Superior temporal gyrus (tissue), 1 donor: ENCODE measurements at regions not wholly inside any gene's neighbourhood (a gene's known extent, or its start where the extent isn't known, plus 50 kb on each side); places are given as distances from the start of the nearest gene placed in this dataset.

ENCODE experiments used
- DNase-seq: peaks from one replicate; pipeline ENCODE4 v3.0.0-alpha.2; 2016; ENCODE audit errors: extremely low spot score

DNA sequence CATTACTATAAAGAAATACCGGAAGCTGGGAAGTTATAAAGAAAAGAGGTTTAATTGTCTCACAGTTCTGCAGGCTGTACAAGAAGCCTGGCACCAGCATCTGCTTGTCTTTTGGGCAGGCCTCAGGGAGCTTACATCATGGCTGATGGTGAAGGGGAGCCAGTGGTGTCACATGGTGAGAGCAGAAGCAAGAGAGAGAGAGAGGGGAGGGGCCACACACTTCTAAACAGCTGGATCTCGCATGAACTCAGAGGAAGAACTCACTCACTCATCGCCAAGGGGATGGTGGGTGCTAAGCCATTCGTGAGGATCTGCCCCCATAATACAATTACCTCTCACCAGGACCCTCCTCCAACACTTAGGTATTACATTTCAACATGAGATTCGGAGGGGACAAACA is 51.8 kb upstream of the ANKRD34C start:
- no peak for DNase-seq

DNA sequence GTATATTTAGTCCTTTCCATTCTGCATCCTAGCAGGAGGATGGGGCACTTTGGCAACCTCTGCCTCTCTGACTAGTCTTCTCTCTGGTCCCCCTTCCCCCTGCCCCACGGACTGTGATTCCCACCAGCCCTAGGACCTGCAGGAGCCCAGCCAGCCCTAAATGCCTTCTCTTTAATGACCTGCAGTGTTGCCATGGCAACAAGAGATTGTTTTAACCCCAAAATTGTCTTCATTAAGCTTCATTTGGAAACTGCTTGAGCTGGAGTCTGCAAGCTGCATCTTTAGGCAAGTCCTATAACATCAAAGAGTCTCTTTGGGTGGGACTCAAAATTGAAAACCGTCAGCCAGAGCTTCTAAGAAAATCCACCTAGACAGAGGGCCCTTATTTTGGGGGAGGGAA is 59.7 kb upstream of the ANKRD34C start:
- DNase-seq: no peak

DNA sequence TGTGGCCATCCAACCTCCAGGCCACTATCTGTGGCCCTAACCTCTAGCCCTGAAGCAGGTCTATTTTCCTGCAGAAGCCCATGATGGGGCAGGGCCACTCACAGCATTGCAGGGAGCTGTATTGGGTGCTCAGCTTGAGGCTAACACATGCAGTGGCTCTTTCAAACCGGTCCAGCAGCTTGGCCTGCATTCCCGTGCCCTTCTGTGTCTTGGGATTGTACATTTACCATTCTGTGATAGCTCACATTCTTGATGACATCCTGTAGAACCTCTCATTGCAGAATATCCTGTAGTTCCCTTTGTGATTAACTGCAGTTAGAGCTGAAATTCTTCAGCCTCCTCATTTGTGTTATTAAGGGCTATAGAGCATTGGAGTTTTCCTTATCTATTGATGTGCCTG is 60.8 kb upstream of the ANKRD34C start:
- no peak for DNase-seq

DNA sequence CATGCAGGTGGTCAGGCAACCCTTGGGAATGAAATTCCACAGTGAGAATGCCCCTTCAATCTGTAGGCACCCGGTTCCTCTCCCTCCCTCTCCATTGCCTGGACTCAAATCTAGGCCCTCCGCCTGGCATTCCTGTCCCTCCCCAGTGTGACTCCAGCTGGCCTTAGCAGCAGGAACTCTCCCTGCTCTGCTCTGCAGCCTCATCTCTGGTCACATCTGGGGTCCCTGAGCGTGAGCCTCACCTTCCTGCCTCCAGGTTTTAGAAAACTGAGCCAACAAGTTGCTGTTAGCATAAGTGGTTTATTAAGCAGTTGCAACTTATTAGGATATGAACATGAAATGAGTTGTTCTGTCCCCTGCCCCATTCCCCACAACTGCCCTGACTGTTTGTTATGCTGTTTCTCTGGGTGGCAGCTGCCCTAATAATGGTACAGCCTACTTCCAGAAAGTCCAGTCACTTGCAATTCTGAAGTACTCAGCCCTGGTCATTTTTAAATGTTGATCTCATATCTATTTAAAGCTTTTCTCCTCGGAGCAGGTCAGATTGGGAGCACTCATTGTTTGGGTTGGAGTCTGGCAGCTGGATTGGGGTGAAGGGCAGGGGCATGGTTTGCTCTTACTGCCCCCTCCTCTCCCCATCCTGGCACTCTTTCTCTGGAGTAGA is 63.0 kb upstream of the ANKRD34C start:
- no peak for DNase-seq

DNA sequence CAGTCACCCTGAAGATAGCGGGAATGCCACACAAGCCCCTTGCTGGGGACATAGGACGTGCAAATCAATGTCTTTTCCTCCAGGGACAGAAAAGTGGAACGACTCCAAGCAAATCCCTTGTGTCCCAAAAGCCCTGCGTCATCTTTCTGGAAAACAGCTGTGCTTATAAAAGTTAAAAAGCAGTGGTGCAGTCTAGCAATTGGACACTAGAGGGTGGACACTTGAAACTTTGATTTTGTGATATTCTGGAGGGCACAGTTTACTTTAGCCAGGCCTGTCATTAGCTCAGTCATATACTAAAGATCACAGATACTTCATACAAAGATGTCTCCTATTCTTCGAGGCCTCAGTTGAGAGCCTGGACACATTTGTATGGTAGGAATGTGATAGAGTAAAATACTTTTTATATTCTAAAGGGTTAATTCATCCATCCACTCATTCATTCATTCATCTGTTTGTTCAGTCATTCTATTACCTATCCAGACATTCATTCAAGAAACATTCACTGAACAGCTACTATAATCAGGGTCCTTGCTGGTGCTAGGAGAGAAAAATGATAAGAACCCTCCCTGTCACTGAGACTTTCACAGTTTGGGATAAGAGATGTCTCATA is 63.8 kb upstream of the ANKRD34C start:
- DNase-seq: peak; percentile 22

DNA sequence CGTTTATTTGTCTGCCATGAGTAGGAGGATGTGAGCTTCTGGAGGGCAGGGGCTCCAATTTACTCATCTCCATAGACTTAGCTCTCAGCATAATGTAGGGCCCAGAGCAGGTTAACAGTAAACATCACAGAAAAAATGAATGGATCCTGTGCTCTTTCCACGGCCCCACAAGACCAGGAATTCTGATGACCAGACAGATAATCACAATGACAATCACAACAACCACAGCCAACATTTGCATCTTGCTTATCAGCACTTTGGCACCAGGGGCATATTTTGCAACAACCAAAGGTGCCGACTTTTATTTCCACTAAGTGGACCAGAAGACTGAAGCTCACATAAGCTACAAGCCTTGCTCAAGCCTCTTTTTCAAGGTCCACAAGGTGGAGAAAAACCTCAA is 68.9 kb upstream of the ANKRD34C start:
- no peak for DNase-seq

DNA sequence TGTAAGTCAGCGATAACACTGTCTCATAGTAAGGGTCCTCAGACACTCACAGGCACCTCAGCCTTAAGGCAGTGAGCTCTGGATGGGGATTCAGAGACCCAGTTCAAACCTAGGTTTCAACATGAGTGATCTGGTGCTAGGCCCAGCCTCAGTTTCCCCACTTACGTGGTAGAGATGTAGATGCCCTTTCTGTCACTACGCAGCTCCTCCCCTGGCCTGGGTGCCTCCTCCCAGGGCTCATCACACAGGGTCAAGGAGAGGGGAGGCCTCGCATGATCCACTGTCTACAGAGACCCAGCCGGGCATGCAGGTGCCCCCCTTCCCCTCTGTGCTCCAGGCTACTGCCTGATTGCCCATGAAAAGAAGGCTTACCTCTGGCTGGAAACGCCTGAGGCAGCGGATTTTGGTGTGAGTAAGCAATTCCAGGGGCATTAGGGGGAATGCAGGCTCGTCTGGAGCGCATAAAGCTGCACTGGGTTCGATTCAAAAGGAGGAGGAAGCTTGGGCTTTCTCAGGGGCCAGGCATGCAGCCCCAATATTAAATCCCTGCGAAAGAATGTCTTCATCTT is 69.8 kb upstream of the ANKRD34C start:
- no peak for DNase-seq

DNA sequence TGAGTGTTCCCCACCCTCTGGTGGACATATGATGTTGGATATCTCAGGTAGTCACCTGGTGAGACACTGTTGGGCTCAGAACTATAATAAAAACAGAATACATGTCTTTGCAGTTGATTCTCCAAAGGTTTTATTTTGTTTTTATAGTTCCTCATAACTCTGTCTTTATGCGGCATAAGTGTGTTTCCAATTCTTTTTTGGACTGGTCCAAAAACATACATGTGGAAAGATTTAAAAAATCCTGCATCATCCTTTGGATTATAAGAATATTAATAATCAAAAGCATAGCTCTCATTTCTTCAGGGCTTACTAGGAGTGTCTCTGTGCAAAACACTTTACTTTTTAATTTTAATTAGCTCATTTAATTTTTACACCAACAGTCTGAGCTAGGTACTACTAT is 71.0 kb upstream of the ANKRD34C start:
- no peak for DNase-seq

DNA sequence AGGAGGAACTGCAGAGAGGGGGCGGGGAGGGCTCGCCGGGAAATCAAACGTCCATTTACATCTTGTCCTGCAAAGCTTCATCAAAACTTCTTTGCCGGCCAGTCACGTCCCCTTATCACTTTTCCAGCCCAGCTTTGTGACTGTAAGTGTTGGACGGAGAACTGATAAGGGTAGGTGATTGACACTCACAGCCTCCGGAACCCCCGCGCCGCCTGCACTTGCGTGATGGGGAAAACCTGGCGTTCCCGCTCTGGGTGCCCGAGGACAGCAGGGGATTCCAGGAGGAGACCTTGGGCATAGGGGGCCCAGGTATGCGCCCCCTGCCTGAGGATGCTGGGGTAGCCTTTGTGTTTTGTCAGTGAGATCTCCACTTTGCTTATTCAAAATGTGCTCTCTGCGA is 72.8 kb upstream of the ANKRD34C start:
- no peak for DNase-seq

DNA sequence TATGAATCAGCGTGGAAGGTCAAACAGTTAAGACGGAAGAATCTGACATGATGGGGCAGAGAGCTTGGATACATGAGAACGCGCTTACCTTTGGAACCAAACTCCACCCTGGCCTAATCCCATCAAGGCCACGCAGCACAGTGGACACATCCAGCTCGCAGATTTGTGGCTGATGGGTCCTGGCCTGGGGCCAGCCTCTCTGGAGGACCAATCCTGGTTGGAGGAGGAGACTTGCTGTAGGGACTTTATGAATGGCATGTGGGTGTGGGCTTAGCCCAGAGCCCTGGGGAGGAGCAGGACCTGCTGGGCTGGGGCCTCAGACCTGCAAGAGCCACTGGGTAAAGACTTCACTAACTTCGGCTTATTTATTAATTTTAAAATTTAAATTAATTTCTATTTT is 73.4 kb upstream of the ANKRD34C start:
- DNase-seq: no peak

DNA sequence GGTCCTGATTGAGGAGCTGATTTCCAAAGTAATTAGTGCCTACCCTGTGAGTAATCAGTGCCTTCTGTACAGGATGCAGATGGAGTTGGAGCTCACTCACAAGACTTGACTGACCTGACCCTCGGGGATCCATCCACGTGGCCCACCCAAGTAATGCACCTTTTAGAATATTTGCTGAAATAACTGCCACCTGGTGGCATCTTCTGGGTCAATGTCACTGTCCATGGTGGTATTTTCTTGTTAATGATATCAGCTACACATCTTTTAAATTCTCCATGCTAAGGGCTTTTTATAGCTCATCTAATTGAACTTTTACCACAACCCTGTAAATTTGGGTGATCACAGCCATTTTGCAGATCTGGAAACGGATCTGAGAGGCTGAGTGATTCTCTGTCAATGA is 74.3 kb upstream of the ANKRD34C start:
- DNase-seq: no peak

DNA sequence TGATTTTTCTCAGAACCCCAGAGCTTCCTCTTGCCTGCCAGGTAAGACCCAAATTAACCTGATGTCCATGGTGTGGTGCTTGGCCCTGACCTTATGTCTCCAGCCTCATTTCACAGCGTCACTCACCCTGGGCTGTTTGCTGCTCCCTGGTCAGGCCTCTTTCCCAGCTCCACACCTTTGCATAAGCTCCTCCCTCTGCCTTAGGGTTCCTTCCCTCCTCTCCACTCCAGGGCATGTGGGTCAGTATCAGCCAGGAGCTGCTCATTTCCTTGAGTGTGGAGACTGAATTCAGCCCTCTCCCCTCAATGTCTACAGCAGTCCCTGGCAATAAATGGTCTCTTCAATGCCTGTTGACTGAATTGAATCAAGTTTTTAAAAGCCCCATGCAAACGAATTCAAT is 75.6 kb upstream of the ANKRD34C start:
- DNase-seq: no peak

DNA sequence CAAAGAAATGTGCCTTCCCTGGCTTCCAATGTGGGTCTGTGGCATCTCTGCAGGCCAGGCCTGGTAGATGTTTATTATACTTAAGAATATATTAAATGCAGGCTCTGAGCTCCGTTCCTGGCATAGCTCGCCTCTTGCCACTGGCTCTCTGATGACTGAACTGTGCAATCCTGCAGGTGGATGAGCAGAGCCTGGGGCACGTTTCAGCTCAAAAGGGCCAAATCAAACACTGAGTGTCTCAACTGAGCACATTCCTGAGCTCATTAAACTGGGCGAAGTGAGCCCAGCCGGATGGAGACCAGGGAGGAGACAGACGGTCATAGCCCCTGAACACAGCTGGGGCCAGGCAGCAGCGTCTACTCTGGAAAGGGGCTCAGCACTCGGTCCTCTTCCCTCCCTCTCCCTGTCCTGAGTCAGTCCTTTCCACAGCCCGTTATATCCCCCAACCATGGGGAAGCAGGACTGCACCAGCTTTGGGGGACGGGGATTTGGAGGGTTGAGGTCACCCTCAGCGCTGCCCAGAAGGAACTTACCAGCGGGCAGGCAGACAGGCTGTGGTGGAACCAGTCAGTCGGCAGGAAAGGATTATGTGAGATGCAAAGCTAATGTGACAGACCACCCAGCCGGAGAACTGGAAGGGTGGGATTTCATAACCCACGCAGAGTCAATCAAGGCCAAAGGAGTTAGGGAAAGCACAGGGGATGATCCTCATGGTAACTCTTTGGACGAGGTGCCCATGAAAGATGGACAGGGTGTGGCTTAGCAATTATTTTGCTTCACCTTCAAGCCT is 77.4 kb upstream of the ANKRD34C start:
- DNase-seq: no peak

DNA sequence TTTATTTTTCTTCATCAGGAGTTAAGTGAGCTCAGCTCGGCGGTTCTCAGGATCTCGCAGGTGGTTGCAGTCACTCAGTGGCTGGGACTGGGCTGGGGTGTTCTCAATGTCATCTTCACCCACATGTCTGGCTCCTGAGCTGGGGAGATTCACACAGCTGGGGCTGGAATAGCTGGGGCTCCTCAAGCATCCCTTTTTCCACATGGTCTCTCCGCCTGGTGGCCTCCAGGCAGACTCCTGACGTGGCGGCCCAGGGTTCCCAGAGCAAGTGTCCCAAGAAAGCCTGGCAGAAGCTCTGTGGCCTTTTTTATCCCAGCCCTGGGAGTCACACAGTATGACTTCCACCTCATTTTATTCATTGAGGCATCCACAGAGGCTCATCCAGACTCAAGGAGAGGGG is 84.1 kb upstream of the ANKRD34C start:
- DNase-seq: no peak

DNA sequence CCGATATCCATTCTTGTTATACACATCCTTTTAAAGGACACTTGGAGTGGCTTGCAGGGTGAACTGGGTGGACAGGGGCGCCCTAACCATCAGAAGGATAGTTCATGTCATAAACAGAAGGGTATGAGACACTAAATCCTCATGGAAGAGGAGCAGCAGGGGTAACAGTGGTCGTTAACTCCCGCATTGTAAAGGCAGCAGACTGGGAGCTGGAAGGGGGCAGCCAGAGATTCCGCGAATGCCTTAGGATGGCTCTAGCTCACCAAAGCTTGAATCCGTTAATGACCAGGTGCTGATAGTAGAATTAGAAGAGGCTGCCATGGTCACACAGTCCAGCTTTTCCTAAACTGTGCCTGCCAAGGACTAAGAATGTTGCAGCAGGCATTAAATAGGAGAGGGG is 85.2 kb upstream of the ANKRD34C start:
- DNase-seq: no peak

DNA sequence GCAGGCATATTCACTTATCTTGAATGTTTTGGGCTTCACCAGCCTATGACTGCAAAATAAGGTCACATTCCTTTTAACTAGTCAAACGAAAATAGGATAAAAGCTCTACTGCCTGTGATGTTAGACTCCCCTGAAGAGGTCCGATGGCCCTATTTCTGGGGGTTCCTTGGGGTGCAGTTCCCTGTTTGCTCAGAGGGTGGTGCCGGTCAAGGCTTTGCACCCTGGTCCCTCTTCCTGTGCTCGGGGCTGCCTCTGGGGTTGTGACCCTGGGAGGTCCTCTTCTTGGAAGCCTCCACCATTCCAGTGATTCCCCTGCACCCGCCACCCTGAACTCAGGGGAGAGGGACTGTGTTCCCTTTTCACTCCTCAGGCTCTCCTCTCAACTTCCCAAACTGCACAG is 86.7 kb upstream of the ANKRD34C start:
- DNase-seq: no peak

DNA sequence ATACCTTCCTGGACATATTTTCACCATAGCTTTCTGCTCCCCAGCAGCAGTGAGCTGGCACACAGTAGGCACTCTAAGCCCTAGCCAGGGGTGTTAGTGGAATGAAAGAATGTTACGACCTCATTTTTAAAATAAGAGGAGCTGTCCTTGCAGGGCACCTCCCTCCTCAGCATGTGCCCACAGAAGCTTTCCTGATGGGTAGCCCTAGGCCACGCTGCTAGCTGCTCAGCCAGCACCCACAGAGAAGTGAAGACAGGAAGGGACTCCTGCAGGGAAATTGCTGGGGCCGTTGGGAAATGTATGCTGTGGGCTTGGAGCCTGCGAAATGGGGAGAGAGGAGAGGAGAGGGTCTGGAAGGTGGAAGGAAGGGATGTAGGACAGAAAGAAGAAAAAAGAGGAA is 87.3 kb upstream of the ANKRD34C start:
- DNase-seq: no peak

DNA sequence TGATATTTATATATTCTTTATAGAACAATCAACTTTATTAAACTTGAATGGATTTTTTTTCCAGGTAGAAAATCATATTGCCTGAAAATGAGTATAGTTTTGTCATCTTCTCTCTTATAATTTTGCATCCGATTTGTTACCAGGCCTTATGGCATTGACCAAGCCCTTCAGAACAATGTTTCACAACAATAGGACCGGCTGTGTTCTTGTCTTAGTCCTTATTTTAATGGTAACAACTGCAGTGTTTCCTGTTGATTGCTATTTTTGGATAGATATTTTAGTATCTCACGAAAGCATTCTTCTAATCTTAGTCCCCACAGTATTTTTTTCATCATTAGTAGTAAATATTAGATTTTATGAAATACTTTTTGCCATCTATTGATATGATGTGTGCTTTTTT is 88.1 kb upstream of the ANKRD34C start:
- no peak for DNase-seq

DNA sequence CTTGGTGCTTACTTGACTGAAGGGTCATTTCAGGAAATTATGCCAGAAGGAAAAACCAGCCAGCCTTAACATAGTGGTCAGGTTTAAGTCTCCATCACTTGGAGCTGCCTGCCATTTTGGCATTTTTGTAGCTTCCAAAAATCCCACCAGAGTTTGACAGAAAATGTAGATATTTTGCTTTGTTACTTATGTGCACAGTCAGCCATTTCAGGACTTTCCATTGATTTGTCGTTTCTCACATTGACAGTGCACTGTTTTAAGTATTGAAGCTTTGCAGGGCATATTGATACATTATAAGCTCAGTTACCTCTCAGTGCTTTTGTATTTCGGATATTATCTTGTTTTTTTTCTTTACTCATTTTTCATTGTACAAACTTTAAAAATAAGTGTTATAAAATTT is 89.0 kb upstream of the ANKRD34C start:
- no peak for DNase-seq

DNA sequence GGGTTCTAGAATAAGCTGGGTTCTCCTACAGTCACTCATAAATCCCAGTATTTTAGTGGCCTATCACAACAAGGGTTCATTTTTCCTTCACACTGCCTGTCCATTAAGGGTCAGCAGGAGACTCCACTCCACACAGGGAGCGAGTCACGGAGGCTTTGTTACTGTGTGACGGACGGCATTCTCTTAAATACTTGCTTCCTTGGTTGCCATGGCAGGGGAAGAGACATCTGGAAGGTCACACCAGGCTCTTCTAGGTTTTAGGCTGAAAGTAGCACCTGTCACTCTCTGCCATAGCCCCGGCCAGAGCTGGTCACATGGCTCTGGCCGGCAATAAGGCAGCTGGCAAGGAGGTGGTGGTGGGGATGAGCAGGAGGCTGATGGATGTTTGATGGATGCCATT is 89.4 kb upstream of the ANKRD34C start:
- no peak for DNase-seq

DNA sequence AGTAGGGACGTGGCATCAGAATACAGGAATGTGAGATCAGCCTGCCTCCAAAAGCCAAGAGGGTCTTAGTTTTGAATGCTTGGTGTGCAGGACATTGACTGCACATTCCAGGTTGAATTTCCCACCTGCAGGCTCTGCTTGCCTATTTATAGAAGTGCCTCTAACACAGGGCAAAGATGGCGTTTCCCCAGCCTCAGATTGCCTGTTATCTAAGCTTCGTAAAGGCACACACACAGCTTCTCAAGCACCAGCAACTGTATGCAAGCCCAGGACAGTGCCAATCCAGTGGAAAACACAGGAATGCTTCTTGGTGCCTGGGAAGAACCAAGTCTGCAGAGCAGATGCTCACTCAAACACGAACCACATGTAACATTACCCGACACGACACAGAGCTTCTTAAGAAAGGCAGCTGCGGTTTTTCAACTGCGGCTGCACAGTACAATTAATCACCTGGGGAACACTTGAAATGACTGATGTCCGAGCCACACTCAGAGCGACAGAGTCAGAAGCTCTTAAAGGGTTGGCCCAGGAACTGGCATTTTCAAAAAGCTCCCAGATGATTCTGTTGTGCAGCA is 90.0 kb upstream of the ANKRD34C start:
- DNase-seq: no peak

DNA sequence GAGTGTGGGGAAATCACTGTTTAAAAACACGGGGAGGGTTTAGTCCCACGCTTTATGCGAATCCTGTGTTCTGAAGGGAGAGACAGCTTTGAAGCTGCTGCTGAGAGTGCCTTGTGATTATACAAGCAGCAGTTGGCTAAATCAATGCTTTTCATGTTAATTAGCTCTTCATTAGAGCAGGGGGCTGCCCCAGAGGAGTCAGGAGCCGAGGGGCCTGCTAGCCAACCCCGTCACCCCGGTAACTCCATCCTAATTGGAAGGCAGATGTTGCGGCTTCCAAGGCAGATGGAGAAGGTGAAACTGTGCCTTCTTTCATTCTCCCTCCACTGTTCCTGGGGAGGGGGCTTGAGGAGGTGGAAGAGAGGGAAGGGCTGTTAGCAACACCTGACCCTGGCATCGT is 92.4 kb upstream of the ANKRD34C start:
- DNase-seq: no peak

DNA sequence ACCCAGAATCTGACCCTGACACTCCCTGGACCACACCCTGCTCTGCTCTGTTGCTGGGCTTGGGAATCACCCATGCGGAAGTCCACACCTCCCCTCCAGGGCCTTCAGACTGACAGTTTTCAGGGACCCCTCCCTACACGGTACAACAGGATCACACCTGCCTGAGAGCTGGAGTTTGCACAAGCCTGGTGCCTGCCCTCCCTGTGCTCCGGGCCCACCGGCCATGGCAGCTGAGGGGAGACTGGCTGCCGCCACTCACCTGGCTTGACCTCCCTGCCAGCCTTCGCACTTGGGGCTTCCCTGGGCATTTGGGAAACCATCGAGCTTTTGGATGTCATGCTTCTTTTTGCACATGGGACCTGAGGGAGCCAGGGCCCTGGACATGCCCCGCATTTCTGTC is 95.9 kb upstream of the ANKRD34C start:
- DNase-seq: no peak
